GM19452 (cell line): ENCODE measurements at regions not wholly inside any gene's neighbourhood (a gene's known extent, or its start where the extent isn't known, plus 50 kb on each side); places are given as distances from the start of the nearest gene placed in this dataset.

Source experiments
- ATAC-seq: cut with Tn5 transposase; IDR thresholded peaks from one replicate; pipeline ENCODE4 v1.9.1; 2021; ENCODE audit not compliant: unreplicated experiment

- no peak for ATAC-seq
Measured at GRCh38 chr20:57928181-57928967, 218.6 kb upstream of the PMEPA1 start.

- ATAC-seq = no peak
Measured at GRCh38 chr20:57927376-57927775, 217.6 kb upstream of the PMEPA1 start.

- ATAC-seq = no peak
Measured at GRCh38 chr20:57922706-57923105, 212.9 kb upstream of the PMEPA1 start.

GRCh38 chr20:57922083-57922482, 212.3 kb upstream of the PMEPA1 start:
- no peak for ATAC-seq

- no peak for ATAC-seq
Measured at GRCh38 chr20:57921676-57922075, 211.9 kb upstream of the PMEPA1 start.

GRCh38 chr20:57920971-57921370, 211.2 kb upstream of the PMEPA1 start:
- ATAC-seq = no peak

- ATAC-seq = no peak
Measured at GRCh38 chr20:57919049-57919448, 209.2 kb upstream of the PMEPA1 start.

GRCh38 chr20:57918551-57918950, 208.7 kb upstream of the PMEPA1 start:
- ATAC-seq = no peak

- no peak for ATAC-seq
Measured at GRCh38 chr20:57914205-57914604, 204.4 kb upstream of the PMEPA1 start.

- no peak for ATAC-seq
Measured at GRCh38 chr20:57913156-57913930, 203.5 kb upstream of the PMEPA1 start.

- no peak for ATAC-seq
Measured at GRCh38 chr20:57912227-57912582, 202.4 kb upstream of the PMEPA1 start.

- no peak for ATAC-seq
Measured at GRCh38 chr20:57911512-57912226, 201.9 kb upstream of the PMEPA1 start.

- no peak for ATAC-seq
Measured at GRCh38 chr20:57910716-57911115, 200.9 kb upstream of the PMEPA1 start.

- ATAC-seq = no peak
Measured at GRCh38 chr20:57909763-57910331, 200.0 kb upstream of the PMEPA1 start.

GRCh38 chr20:57908704-57909630, 199.2 kb upstream of the PMEPA1 start:
- no peak for ATAC-seq

- no peak for ATAC-seq
Measured at GRCh38 chr20:57908226-57908625, 198.4 kb upstream of the PMEPA1 start.

- ATAC-seq = no peak
Measured at GRCh38 chr20:57907131-57908000, 197.6 kb upstream of the PMEPA1 start.

- ATAC-seq = no peak
Measured at GRCh38 chr20:57905448-57905847, 195.6 kb upstream of the PMEPA1 start.

GRCh38 chr20:57904314-57905105, 194.7 kb upstream of the PMEPA1 start:
- ATAC-seq = no peak
